Erythroblast (primary cell): ENCODE measurements at regions not wholly inside any gene's neighbourhood (a gene's known extent, or its start where the extent isn't known, plus 50 kb on each side); places are given as distances from the start of the nearest gene placed in this dataset.

Experiments used
- GATA1 ChIP-seq: IDR thresholded peaks from 2 replicates; pipeline ENCODE4 v1.6.1; 2011; ENCODE audit warnings: low read depth, mild to moderate bottlenecking, control low read depth, low read length, moderate library complexity
- POLR2A ChIP-seq: IDR thresholded peaks from 2 replicates; pipeline ENCODE4 v1.6.1; 2011; ENCODE audit warnings: mild to moderate bottlenecking, low read length

- TF ChIP-seq POLR2A, result no peak
- no peak for TF ChIP-seq GATA1
These were observed 422.9 kb downstream of the RAD51AP2 start for GRCh38 chr2:17095340-17095739.
